Dendritic cell treated with granulocyte-macrophage colony-stimulating factor and Interleukin-4, amounts not matched to agents 40 ng/mL and 50 ng/mL, for 4 days (primary cell): ENCODE measurements at regions not wholly inside any gene's neighbourhood (a gene's known extent, or its start where the extent isn't known, plus 50 kb on each side); places are given as distances from the start of the nearest gene placed in this dataset.
"Not testable (repeated sequence)": the region's sequence is repeated elsewhere in the genome, so short reads cannot be mapped to it uniquely, and the experiment has no call there.

Source experiments
- H3K27ac Mint-ChIP-seq: one replicate; pipeline ENCODE4 v1.8.0; 2022; ENCODE audit warnings: mild to moderate bottlenecking, mixed read lengths
- H3K27me3 Mint-ChIP-seq: one replicate; pipeline ENCODE4 v1.8.0; 2022; ENCODE audit warnings: mild to moderate bottlenecking, mixed read lengths
- H3K36me3 Mint-ChIP-seq: one replicate; pipeline ENCODE4 v1.8.0; 2022; ENCODE audit warnings: low read depth, mixed read lengths
- H3K4me1 Mint-ChIP-seq: one replicate; pipeline ENCODE4 v1.8.0; 2022; ENCODE audit warnings: low read depth, mixed read lengths
- H3K4me3 Mint-ChIP-seq: one replicate; pipeline ENCODE4 v1.8.0; 2022; ENCODE audit warnings: mild to moderate bottlenecking, moderate library complexity, mixed read lengths
- H3K9me3 Mint-ChIP-seq: one replicate; pipeline ENCODE4 v1.8.0; 2022; ENCODE audit warnings: mixed read lengths
- intact Hi-C: fragments of 100-400 bp; cut with micrococcal nuclease; formaldehyde crosslinking; loops from one replicate; pipeline ENCODE4 v1.15.0; 2022

- H3K27me3 Mint-ChIP-seq, H3K27ac Mint-ChIP-seq, H3K9me3 Mint-ChIP-seq, H3K4me1 Mint-ChIP-seq, H3K4me3 Mint-ChIP-seq, intact Hi-C loops, H3K36me3 Mint-ChIP-seq: not testable (repeated sequence)
These were observed 1186.1 kb downstream of the TMEM121 start for GRCh38 chr14:106712513-106712912.

GRCh38 chr14:106714446-106715428 is 1188.4 kb downstream of the TMEM121 start:
- H3K36me3 Mint-ChIP-seq, H3K27me3 Mint-ChIP-seq, H3K4me1 Mint-ChIP-seq, H3K9me3 Mint-ChIP-seq, H3K27ac Mint-ChIP-seq, H3K4me3 Mint-ChIP-seq, intact Hi-C loops: not testable (repeated sequence)

GRCh38 chr14:106717544-106717943 is 1191.2 kb downstream of the TMEM121 start:
- H3K27ac Mint-ChIP-seq, H3K9me3 Mint-ChIP-seq, H3K4me1 Mint-ChIP-seq, H3K27me3 Mint-ChIP-seq, intact Hi-C loops, H3K36me3 Mint-ChIP-seq, H3K4me3 Mint-ChIP-seq: not testable (repeated sequence)

GRCh38 chr14:106719880-106720279 is 1193.5 kb downstream of the TMEM121 start:
- H3K27ac Mint-ChIP-seq, H3K9me3 Mint-ChIP-seq, intact Hi-C loops, H3K27me3 Mint-ChIP-seq, H3K4me1 Mint-ChIP-seq, H3K4me3 Mint-ChIP-seq, H3K36me3 Mint-ChIP-seq: not testable (repeated sequence)

GRCh38 chr14:106721926-106722325 is 1195.5 kb downstream of the TMEM121 start:
- H3K27me3 Mint-ChIP-seq, H3K4me1 Mint-ChIP-seq, H3K36me3 Mint-ChIP-seq, intact Hi-C loops, H3K4me3 Mint-ChIP-seq, H3K9me3 Mint-ChIP-seq, H3K27ac Mint-ChIP-seq: not testable (repeated sequence)

GRCh38 chr14:106722813-106723687 is 1196.7 kb downstream of the TMEM121 start:
- H3K27ac Mint-ChIP-seq, H3K36me3 Mint-ChIP-seq, intact Hi-C loops, H3K27me3 Mint-ChIP-seq, H3K4me3 Mint-ChIP-seq, H3K4me1 Mint-ChIP-seq, H3K9me3 Mint-ChIP-seq: not testable (repeated sequence)

- H3K27ac Mint-ChIP-seq, H3K4me1 Mint-ChIP-seq, H3K36me3 Mint-ChIP-seq, H3K27me3 Mint-ChIP-seq, H3K4me3 Mint-ChIP-seq, intact Hi-C loops, H3K9me3 Mint-ChIP-seq: not testable (repeated sequence)
These were observed 1201.6 kb downstream of the TMEM121 start for GRCh38 chr14:106727962-106728361.

GRCh38 chr14:106728611-106729010 is 1202.2 kb downstream of the TMEM121 start:
- Mint-ChIP-seq H3K27ac (no peak overlapping the region), H3K36me3 (no peaks in the 10 kb centered on the region), H3K27me3 (peaks cover 2% of the 10 kb centered on the region), H3K4me3 (no peak overlapping the region), H3K4me1 (no peaks in the 10 kb centered on the region), H3K9me3 (no peaks in the 10 kb centered on the region)
- intact Hi-C loops = no loop called here

GRCh38 chr14:106729551-106729950 is 1203.2 kb downstream of the TMEM121 start:
- no peak overlapping the region for H3K27ac Mint-ChIP-seq
- intact Hi-C loops = no loop called here
- H3K9me3 Mint-ChIP-seq = no peaks in the 10 kb centered on the region
- H3K36me3 Mint-ChIP-seq = no peaks in the 10 kb centered on the region
- H3K4me1 Mint-ChIP-seq = no peaks in the 10 kb centered on the region
- no peaks in the 10 kb centered on the region for H3K27me3 Mint-ChIP-seq
- H3K4me3 Mint-ChIP-seq = no peak overlapping the region

- no peaks in the 10 kb centered on the region for H3K36me3 Mint-ChIP-seq
- no peaks in the 10 kb centered on the region for H3K4me1 Mint-ChIP-seq
- H3K27me3 Mint-ChIP-seq = no peaks in the 10 kb centered on the region
- H3K9me3 Mint-ChIP-seq = no peaks in the 10 kb centered on the region
- H3K4me3 Mint-ChIP-seq = no peak overlapping the region
- H3K27ac Mint-ChIP-seq = no peak overlapping the region
- intact Hi-C loops = no loop called here
These were observed 1207.4 kb downstream of the TMEM121 start for GRCh38 chr14:106733771-106734170.

- no peak overlapping the region for H3K27ac Mint-ChIP-seq
- intact Hi-C loops = no loop called here
- no peaks in the 10 kb centered on the region for H3K27me3 Mint-ChIP-seq
- H3K4me3 Mint-ChIP-seq = no peak overlapping the region
- no peaks in the 10 kb centered on the region for H3K9me3 Mint-ChIP-seq
- H3K36me3 Mint-ChIP-seq = no peaks in the 10 kb centered on the region
- no peaks in the 10 kb centered on the region for H3K4me1 Mint-ChIP-seq
These were observed 1210.6 kb downstream of the TMEM121 start for GRCh38 chr14:106737021-106737420.

- H3K4me3 Mint-ChIP-seq = no peak overlapping the region
- H3K27me3 Mint-ChIP-seq = no peaks in the 10 kb centered on the region
- H3K4me1 Mint-ChIP-seq = no peaks in the 10 kb centered on the region
- no peaks in the 10 kb centered on the region for H3K36me3 Mint-ChIP-seq
- intact Hi-C loops = no loop called here
- no peaks in the 10 kb centered on the region for H3K9me3 Mint-ChIP-seq
- no peak overlapping the region for H3K27ac Mint-ChIP-seq
These were observed 1211.7 kb downstream of the TMEM121 start for GRCh38 chr14:106738075-106738474.

- intact Hi-C loops, H3K9me3 Mint-ChIP-seq: not testable (repeated sequence)
These were observed 1212.3 kb downstream of the TMEM121 start for GRCh38 chr14:106738598-106739258.

More at GRCh38 chr14:106738598-106739258, 1212.3 kb downstream of the TMEM121 start:
- H3K4me3 Mint-ChIP-seq, H3K27ac Mint-ChIP-seq, H3K27me3 Mint-ChIP-seq, H3K36me3 Mint-ChIP-seq, H3K4me1 Mint-ChIP-seq: not testable (repeated sequence)
